CD14-positive monocyte (primary cell): ENCODE measurements at regions not wholly inside any gene's neighbourhood (a gene's known extent, or its start where the extent isn't known, plus 50 kb on each side); places are given as distances from the start of the nearest gene placed in this dataset.

ENCODE experiments used
- DNase-seq, 3 donors: peaks; one replicate each; pipeline ENCODE4 v3.0.0-alpha.2; 2011 to 2022
- H2AFZ ChIP-seq: 2 replicates; pipeline ENCODE4 v1.6.0; 2012; ENCODE audit warnings: mild to moderate bottlenecking, low read depth, low read length, inconsistent platforms; ENCODE audit not compliant: insufficient read depth, poor library complexity, severe bottlenecking
- H3K27ac ChIP-seq, 2 donors: 1 replicate in 1 of 2; 2 replicates in 1 of 2; pipeline ENCODE4 v1.5.1; 2012 to 2013; ENCODE audit warnings: low read length in 2 of 2, control low read depth in 1 of 2, inconsistent platforms in 1 of 2, low read depth in 1 of 2, mild to moderate bottlenecking in 1 of 2
- H3K27me3 ChIP-seq, 2 donors: one replicate each; pipeline versions ENCODE4 v1.6.0 to v1.6.1; 2011 to 2013; ENCODE audit warnings: low read length in 2 of 2; ENCODE audit not compliant: control insufficient read depth in 2 of 2, insufficient read depth in 2 of 2
- H3K36me3 ChIP-seq, 2 donors: replicated peaks in 1 of 2; 1 replicate in 1 of 2; 2 replicates in 1 of 2; pipeline versions ENCODE4 v1.5.1 to v1.6.1; 2012 to 2013; ENCODE audit warnings: low read length in 2 of 2, control low read depth in 1 of 2, inconsistent platforms in 1 of 2, mild to moderate bottlenecking in 1 of 2; ENCODE audit not compliant: insufficient read depth in 2 of 2, control insufficient read depth in 1 of 2
- H3K4me1 ChIP-seq, 2 donors: 1 replicate in 1 of 2; 2 replicates in 1 of 2; pipeline versions ENCODE4 v1.5.1 to v1.6.1; 2012 to 2013; ENCODE audit warnings: low read length in 2 of 2, control low read depth in 1 of 2, inconsistent platforms in 1 of 2, mild to moderate bottlenecking in 1 of 2, moderate library complexity in 1 of 2; ENCODE audit not compliant: insufficient read depth in 2 of 2, control insufficient read depth in 1 of 2
- H3K4me2 ChIP-seq: replicated peaks from 2 replicates; pipeline ENCODE3; 2012; ENCODE audit warnings: low read length, moderate library complexity, mild to moderate bottlenecking; ENCODE audit not compliant: poor library complexity, severe bottlenecking; ENCODE audit errors: extremely low read depth
- H3K4me3 ChIP-seq, 3 experiments: fragments of 200-600 bp in 1 of 3; sonication (generic) in 1 of 3; replicated peaks in 1 of 3; 1 replicate in 2 of 3; 2 replicates in 1 of 3; pipeline ENCODE4 v1.5.1; 2011 to 2013; ENCODE audit warnings: low read length in 3 of 3, mild to moderate bottlenecking in 3 of 3, control low read depth in 2 of 3, low read depth in 2 of 3, inconsistent platforms in 1 of 3, moderate library complexity in 1 of 3
- H3K79me2 ChIP-seq: 2 replicates; pipeline ENCODE4 v1.6.0; 2012; ENCODE audit warnings: mild to moderate bottlenecking, control low read depth, inconsistent platforms, low read length, moderate library complexity; ENCODE audit not compliant: insufficient read depth
- H3K9ac ChIP-seq: 2 replicates; pipeline ENCODE4 v1.6.0; 2017; ENCODE audit warnings: low read length, mild to moderate bottlenecking; ENCODE audit not compliant: insufficient read depth, poor library complexity, severe bottlenecking
- H3K9me3 ChIP-seq, 2 donors: replicated peaks in 1 of 2; 1 replicate in 1 of 2; 2 replicates in 1 of 2; pipeline versions ENCODE4 v1.5.1 to v1.6.1; 2012 to 2013; ENCODE audit warnings: low read length in 2 of 2, control low read depth in 1 of 2; ENCODE audit not compliant: control insufficient read depth in 1 of 2, insufficient read depth in 1 of 2
- H4K20me1 ChIP-seq: 2 replicates; pipeline ENCODE4 v1.6.0; 2012; ENCODE audit warnings: mild to moderate bottlenecking, low read length, control low read depth, moderate library complexity; ENCODE audit not compliant: insufficient read depth
- H3K27ac Mint-ChIP-seq, 7 donors: one replicate each; pipeline ENCODE4 v1.8.0; 2020; ENCODE audit warnings: mild to moderate bottlenecking in 7 of 7, mixed read lengths in 7 of 7, moderate library complexity in 6 of 7, inconsistent platforms in 2 of 7
- H3K27me3 Mint-ChIP-seq, 3 donors: one replicate each; pipeline ENCODE4 v1.8.0; 2021 to 2022; ENCODE audit warnings: low read depth in 3 of 3, mild to moderate bottlenecking in 3 of 3, mixed read lengths in 3 of 3, moderate library complexity in 3 of 3, inconsistent platforms in 1 of 3
- H3K36me3 Mint-ChIP-seq, 2 donors: one replicate each; pipeline ENCODE4 v1.8.0; 2020; ENCODE audit warnings: mixed read lengths in 2 of 2, inconsistent platforms in 1 of 2, mild to moderate bottlenecking in 1 of 2
- H3K4me1 Mint-ChIP-seq: one replicate; pipeline ENCODE4 v1.8.0; 2020; ENCODE audit warnings: mild to moderate bottlenecking, mixed read lengths
- H3K4me3 Mint-ChIP-seq, 2 donors: one replicate each; pipeline ENCODE4 v1.8.0; 2020; ENCODE audit warnings: mild to moderate bottlenecking in 2 of 2, mixed read lengths in 2 of 2, moderate library complexity in 1 of 2
- H3K9me3 Mint-ChIP-seq, 7 donors: one replicate each; pipeline ENCODE4 v1.8.0; 2020 to 2022; ENCODE audit warnings: mixed read lengths in 7 of 7, mild to moderate bottlenecking in 6 of 7, moderate library complexity in 6 of 7, inconsistent platforms in 2 of 7
- CTCF ChIP-seq: fragments of 200-600 bp; IDR thresholded peaks from one replicate; pipeline ENCODE4 v1.8.0; 2022; ENCODE audit warnings: antibody characterized with exemption, mild to moderate bottlenecking
- WGBS: methylation state at CpG from one replicate; pipeline ENCODE4 v1.1.5; 2013; ENCODE audit warnings: missing lambda C conversion rate; ENCODE audit not compliant: insufficient coverage; 5-methylcytosine and 5-hydroxymethylcytosine counted together
- intact Hi-C, 2 donors: fragments of 100-400 bp; cut with micrococcal nuclease; formaldehyde crosslinking; loops; one replicate each; pipeline versions ENCODE4 v1.15.0 to v1.15.1; 2023

GRCh38 chr17:5813357-5813756 is 229.0 kb upstream of the NLRP1 start:
- no peak overlapping the region for H3K9ac ChIP-seq
- H3K4me3 ChIP-seq, result no peak overlapping the region
- no peaks in the 10 kb centered on the region for H3K79me2 ChIP-seq
- no peaks in the 10 kb centered on the region for H3K36me3 Mint-ChIP-seq
- WGBS, result no CpG with 5 or more reads among the region's 2 CpGs
- H3K9me3 Mint-ChIP-seq, result peaks cover 20 to 40% (median 34%) of the 10 kb centered on the region in 7 donors
- DNase-seq, result no peak
- H3K27ac ChIP-seq, result no peak overlapping the region
- no peaks in the 10 kb centered on the region for H3K36me3 ChIP-seq
- H3K27me3 ChIP-seq, result peaks cover 0 to 9% of the 10 kb centered on the region in 2 donors
- no peaks in the 10 kb centered on the region for H3K4me1 Mint-ChIP-seq
- H3K4me3 Mint-ChIP-seq, result no peak overlapping the region
- no peak for TF ChIP-seq CTCF
- no peaks in the 10 kb centered on the region for H4K20me1 ChIP-seq
- no peak overlapping the region for H3K27ac Mint-ChIP-seq
- H3K4me2 ChIP-seq, result no peak overlapping the region
- intact Hi-C loops, result no loop called here
- peaks cover 30 to 31% of the 10 kb centered on the region in 2 donors for H3K9me3 ChIP-seq
- H2AFZ ChIP-seq, result no peak overlapping the region
- H3K27me3 Mint-ChIP-seq, result peaks cover 6 to 16% (median 14%) of the 10 kb centered on the region in 3 donors
- no peaks in the 10 kb centered on the region for H3K4me1 ChIP-seq

GRCh38 chr17:5815396-5815795 is 231.1 kb upstream of the NLRP1 start:
- Mint-ChIP-seq H3K4me1 (no peaks in the 10 kb centered on the region), H3K27me3 (peaks cover 7 to 18% (median 16%) of the 10 kb centered on the region in 3 donors), H3K36me3 (no peaks in the 10 kb centered on the region), H3K9me3 (peaks cover 13 to 24% (median 17%) of the 10 kb centered on the region in 7 donors), H3K4me3 (no peak overlapping the region), H3K27ac (no peak overlapping the region)
- no peak overlapping the region for H3K27ac ChIP-seq
- intact Hi-C loops, result no loop called here
- no peak for DNase-seq
- H3K79me2 ChIP-seq, result no peaks in the 10 kb centered on the region
- TF ChIP-seq CTCF, result no peak
- H3K9me3 ChIP-seq, result peaks cover 11 to 14% of the 10 kb centered on the region in 2 donors
- H3K4me2 ChIP-seq, result no peak overlapping the region
- no peaks in the 10 kb centered on the region for H4K20me1 ChIP-seq
- no peak overlapping the region for H3K9ac ChIP-seq
- no peaks in the 10 kb centered on the region for H3K4me1 ChIP-seq
- H2AFZ ChIP-seq, result no peak overlapping the region
- peaks cover 0 to 9% of the 10 kb centered on the region in 2 donors for H3K27me3 ChIP-seq
- H3K4me3 ChIP-seq, result no peak overlapping the region
- no peaks in the 10 kb centered on the region for H3K36me3 ChIP-seq
- WGBS, result 75% methylated on average over 3 of the region's 5 CpGs
